HG02981 (cell line): ENCODE measurements at regions not wholly inside any gene's neighbourhood (a gene's known extent, or its start where the extent isn't known, plus 50 kb on each side); places are given as distances from the start of the nearest gene placed in this dataset.
"Not testable (repeated sequence)": the region's sequence is repeated elsewhere in the genome, so short reads cannot be mapped to it uniquely, and the experiment has no call there.

Source experiments
- ATAC-seq: cut with Tn5 transposase; IDR thresholded peaks from one replicate; pipeline ENCODE4 v1.9.1; 2021; ENCODE audit warnings: mild to moderate bottlenecking, moderate library complexity; ENCODE audit not compliant: unreplicated experiment

GRCh38 chr4:19119904-19120560 is 1098.5 kb upstream of the LCORL start:
- no peak for ATAC-seq

DNA sequence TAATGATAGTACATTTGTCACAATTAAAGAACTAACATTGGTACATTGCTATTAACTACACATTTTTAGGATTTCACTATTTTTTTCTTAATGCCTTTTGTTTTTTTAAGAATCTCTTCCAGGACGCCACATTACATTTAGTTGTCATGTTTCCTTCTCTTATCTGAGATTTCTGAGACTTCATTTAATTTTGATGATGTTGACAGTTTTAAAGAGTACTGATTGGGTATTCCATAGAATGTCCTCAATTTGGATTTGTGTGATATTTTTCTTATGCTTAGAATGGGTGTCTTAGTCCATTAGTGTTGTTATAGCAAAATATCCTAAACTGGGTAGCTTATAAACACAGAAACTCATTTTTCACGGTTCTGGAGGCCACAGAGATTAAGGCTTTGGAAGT is 1095.5 kb upstream of the LCORL start:
- no peak for ATAC-seq

- ATAC-seq, result no peak
Measured at GRCh38 chr4:19104176-19104575, 1082.6 kb upstream of the LCORL start.

- no peak for ATAC-seq
Measured at GRCh38 chr4:19095491-19096046, 1074.0 kb upstream of the LCORL start.

GRCh38 chr4:19093951-19094350 is 1072.4 kb upstream of the LCORL start:
- ATAC-seq, result no peak

GRCh38 chr4:19092797-19093196 is 1071.2 kb upstream of the LCORL start:
- no peak for ATAC-seq

DNA sequence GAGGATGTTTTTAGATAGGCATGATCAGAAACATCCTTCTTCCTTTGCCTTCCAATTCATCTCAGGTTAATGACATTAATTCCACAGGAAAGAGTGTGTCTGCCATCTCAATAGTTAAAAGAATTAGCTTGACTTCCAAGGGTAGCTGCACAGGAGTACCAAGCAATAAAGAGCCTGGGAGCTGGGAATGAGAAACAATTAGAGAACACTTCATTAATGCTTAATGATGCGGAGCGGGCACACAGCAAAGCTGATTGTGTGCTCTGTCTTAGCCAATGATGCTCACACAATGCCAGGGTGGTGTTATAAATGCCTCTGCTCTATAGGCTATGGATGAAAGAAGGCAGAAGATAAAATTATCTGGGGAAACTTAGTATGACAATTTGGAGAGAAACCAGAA is 1052.5 kb upstream of the LCORL start:
- ATAC-seq, result no peak

DNA sequence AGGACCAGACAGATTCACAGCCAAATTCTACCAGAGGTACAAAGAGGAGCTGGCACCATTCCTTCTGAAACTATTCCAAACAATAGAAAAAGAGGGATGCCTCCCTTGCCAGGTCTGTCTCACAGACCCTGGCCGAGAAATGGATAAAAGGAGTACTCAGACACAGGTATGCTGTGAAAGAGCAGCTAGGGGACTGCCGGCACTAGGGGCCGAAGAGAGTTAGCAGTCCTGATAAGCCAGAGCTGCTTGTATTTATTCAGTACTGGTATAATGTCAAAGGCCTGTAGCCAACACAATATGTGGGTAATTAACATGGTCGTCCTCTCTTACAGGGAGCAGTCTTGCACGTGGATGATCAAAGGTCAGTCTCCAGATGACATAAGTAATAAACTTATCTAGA is 1042.1 kb upstream of the LCORL start:
- no peak for ATAC-seq

- no peak for ATAC-seq
Measured at GRCh38 chr4:19054916-19055315, 1033.4 kb upstream of the LCORL start.

GRCh38 chr4:19051831-19052230 is 1030.3 kb upstream of the LCORL start:
- ATAC-seq, result no peak

GRCh38 chr4:19047279-19047880 is 1025.8 kb upstream of the LCORL start:
- no peak for ATAC-seq

GRCh38 chr4:19039816-19040215 is 1018.3 kb upstream of the LCORL start:
- ATAC-seq, result no peak

- ATAC-seq, result no peak
Measured at GRCh38 chr4:19038231-19038630, 1016.7 kb upstream of the LCORL start.

GRCh38 chr4:19033816-19034733 is 1012.5 kb upstream of the LCORL start:
- no peak for ATAC-seq

- no peak for ATAC-seq
Measured at GRCh38 chr4:19030536-19030935, 1009.0 kb upstream of the LCORL start.

DNA sequence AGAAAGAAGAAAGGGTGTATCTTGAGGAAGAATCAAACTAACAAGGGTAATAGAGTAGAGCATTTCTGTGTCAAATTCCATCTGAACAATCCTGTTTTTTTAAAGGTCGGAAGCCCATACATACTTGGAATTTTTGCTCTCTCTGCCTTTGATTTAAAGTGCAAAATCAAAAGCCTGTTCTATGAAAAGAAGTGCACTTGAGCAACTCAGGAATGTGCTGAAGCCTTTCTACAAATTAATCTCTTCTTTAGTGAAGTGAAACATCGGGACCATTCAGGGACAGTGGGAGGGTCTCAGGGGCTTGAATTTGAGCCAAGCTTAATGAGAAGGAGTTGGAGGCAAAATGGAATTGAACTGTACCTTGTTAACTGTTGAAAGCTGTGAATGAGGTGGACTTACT is 1008.5 kb upstream of the LCORL start:
- ATAC-seq, result no peak

DNA sequence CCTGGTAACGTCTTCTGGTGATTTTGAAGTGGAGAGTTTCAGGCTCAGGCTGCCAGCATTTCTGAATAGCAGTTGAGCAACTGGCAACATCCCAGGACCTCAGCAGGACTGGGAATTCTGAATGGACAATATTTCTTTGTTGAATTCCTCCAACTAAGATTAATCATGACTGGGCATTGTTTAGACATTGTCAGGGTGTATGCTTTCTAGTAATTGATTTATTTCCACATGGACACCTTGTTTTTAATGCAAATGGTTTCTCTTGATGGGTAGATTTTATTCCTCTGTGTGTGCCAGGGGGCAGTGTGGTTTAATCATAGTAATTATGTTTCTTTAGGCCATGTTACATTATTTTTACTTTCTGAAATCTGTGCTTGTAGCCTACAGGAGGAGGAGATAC is 1004.7 kb upstream of the LCORL start:
- no peak for ATAC-seq

- ATAC-seq, result no peak
Measured at GRCh38 chr4:19025031-19025430, 1003.5 kb upstream of the LCORL start.

- no peak for ATAC-seq
Measured at GRCh38 chr4:19024047-19024446, 1002.5 kb upstream of the LCORL start.

DNA sequence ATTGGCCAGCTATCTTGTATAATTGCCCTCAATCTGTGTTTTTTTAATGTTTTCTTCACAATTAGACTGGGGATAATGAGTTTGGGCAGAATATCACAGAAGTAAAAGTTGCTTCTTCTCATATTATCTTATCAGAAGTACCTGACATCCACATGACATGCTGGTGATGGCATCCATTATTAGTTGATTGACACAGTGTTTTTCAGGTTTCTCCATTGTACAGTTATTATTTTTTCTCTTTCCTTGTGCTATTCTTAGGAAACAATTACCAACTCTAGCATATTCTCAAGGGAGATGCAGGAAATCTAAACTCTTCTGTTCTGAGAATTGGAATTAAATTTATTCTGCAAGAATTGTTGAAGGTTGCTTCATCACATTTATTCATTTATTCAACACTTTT is 1000.1 kb upstream of the LCORL start:
- ATAC-seq, result no peak

DNA sequence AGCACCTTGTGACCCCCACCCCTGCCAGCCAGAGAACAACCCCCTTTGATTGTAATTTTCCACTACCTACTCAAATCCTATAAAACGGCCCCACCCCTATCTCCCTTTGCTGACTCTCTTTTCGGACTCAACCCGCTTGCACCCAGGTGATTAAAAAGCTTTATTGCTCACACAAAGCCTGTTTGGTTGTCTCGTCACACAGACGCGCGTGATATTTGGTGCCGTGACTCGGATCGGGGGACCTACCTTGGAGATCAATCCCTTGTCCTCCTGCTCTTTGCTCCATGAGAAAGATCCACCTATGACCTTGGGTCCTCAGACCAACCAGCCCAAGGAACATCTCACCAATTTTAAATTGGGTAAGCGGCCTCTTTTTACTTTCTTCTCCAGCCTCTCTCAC is 995.0 kb upstream of the LCORL start:
- not testable (repeated sequence) for ATAC-seq

DNA sequence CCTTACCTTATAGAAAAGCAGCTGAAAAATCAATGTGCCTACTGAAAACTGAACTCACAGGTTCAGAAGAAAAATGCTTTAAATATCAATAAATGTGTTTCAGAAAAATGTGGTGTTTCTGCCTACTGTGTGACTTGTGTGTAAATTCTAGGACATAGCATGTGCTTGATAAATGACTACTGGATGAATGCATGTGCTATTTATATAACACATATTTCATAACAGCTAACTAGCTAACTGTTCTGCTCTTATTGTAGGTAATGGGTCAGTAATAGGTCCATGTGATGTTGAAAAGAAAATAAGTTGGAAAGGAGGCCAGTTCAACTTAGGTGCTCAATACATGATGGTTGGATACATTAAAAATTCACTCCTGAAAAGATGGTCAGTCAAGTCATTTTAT is 993.0 kb upstream of the LCORL start:
- ATAC-seq, result no peak
